ENCODE measurements at regions not wholly inside any gene's neighbourhood (a gene's known extent, or its start where the extent isn't known, plus 50 kb on each side); places are given as distances from the start of the nearest gene placed in this dataset.

DNA sequence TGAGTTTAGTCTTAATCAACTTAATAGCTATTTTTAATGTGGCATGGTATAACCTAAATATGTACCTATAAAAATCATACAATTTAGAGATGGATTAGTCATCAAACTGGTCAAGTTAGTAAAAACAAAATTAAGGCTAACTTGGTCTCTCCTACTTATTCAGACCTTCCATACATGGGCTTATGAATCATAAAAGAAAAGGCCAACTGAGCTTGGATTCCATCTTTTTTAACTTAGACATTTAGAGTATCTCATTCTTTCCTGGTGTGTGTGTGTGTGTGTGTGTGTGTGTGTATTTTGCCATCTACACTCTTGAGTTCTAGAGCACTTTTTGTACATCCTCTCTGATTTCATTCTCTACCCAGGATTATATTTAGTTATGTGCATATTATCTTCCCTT is 637.5 kb downstream of the PLCL1 start:
- intact Hi-C loops (cut with DNase I) = loop anchor here in 1 of 10 donors (5.0 kb wide), 1 partner anchor 585 kb away; no protein-coding TSS in a partner anchor
- ATAC-seq = no peak

DNA sequence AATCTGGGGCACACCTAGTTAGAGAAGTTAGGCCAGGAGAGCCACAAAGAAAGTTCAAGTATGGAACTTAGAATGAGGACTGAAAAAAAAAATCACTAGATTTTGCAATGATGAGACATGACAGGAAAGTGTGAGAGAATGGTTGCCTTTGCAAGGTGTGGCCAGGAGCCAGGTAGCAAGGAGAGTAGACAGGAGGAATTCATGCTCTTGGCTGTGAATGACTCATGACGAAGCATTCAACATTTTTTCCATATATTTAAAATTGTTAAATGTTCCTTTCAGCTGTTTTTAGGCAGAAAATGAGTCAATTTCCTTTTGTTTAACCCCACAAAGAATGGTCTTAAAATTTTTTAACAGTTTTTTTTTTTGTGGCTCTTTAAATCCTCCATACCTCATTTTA is 636.9 kb downstream of the PLCL1 start:
- no peaks in the 10 kb centered on the region for H3K36me3 ChIP-seq
- H3K27me3 ChIP-seq = peaks cover 0 to 6% (median 0%) of the 10 kb centered on the region in 7 donors
- H3K4me3 ChIP-seq = no peak overlapping the region
- no peak for ATAC-seq
- no peak overlapping the region for H3K27ac ChIP-seq
- 62 to 67% methylated on average over 1 of the region's 1 CpG for WGBS, 2 donors
- H3K9me3 ChIP-seq = no peaks in the 10 kb centered on the region
- no peaks in the 10 kb centered on the region for H3K4me1 ChIP-seq
- TF ChIP-seq, protein P1, sequence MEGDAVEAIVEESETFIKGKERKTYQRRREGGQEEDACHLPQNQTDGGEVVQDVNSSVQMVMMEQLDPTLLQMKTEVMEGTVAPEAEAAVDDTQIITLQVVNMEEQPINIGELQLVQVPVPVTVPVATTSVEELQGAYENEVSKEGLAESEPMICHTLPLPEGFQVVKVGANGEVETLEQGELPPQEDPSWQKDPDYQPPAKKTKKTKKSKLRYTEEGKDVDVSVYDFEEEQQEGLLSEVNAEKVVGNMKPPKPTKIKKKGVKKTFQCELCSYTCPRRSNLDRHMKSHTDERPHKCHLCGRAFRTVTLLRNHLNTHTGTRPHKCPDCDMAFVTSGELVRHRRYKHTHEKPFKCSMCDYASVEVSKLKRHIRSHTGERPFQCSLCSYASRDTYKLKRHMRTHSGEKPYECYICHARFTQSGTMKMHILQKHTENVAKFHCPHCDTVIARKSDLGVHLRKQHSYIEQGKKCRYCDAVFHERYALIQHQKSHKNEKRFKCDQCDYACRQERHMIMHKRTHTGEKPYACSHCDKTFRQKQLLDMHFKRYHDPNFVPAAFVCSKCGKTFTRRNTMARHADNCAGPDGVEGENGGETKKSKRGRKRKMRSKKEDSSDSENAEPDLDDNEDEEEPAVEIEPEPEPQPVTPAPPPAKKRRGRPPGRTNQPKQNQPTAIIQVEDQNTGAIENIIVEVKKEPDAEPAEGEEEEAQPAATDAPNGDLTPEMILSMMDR (IDR thresholded peaks at IDR 0.05) = no peak
- DNase-seq = no peak
- intact Hi-C loops (cut with DNase I) = loop anchor here in 1 of 10 donors (5.0 kb wide), 1 partner anchor 584 kb away; no protein-coding TSS in a partner anchor

More for the DNA sequence above, 637.5 kb downstream of the PLCL1 start:
- TF ChIP-seq, protein P1 (IDR thresholded peaks at IDR 0.05) = no peak
- Histone ChIP-seq H3K4me1 (no peaks in the 10 kb centered on the region), H3K36me3 (no peaks in the 10 kb centered on the region), H3K27me3 (peaks cover 0 to 6% (median 0%) of the 10 kb centered on the region in 7 donors), H3K27ac (no peak overlapping the region), H3K9me3 (no peaks in the 10 kb centered on the region), H3K4me3 (no peak overlapping the region)
- no peak for DNase-seq

DNA sequence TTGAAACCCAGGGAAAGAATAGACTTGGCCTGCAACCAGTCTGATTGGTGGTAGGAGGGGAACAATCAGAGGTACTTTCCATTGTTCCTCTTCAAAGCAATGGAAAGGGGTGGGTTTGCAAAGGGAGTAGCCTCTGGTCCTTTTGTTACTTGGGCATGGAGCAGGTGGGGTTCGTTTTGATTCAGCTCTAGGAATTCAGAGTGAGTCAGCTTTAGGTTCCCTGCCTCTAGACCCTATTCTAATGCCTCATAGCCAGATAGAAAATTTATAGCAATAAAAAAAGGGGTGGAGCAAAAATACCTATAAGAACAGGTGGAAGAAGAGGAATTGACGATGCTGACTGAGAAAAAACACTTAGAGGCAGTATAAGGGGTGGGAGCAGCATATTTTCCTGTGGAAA is 636.4 kb downstream of the PLCL1 start:
- intact Hi-C loops (cut with DNase I) = loop anchor here in 1 of 10 donors (5.0 kb wide), 1 partner anchor 584 kb away; no protein-coding TSS in a partner anchor
- ATAC-seq = no peak
- H3K36me3 ChIP-seq = no peaks in the 10 kb centered on the region
- no peaks in the 10 kb centered on the region for H3K9me3 ChIP-seq
- no peak for DNase-seq
- H3K27ac ChIP-seq = no peak overlapping the region
- peaks cover 0 to 6% (median 0%) of the 10 kb centered on the region in 7 donors for H3K27me3 ChIP-seq
- WGBS, 2 donors = 36 to 37% methylated on average over 2 of the region's 2 CpGs
- no peaks in the 10 kb centered on the region for H3K4me1 ChIP-seq
- TF ChIP-seq, protein P1 (IDR thresholded peaks at IDR 0.05) = no peak
- no peak overlapping the region for H3K4me3 ChIP-seq

DNA sequence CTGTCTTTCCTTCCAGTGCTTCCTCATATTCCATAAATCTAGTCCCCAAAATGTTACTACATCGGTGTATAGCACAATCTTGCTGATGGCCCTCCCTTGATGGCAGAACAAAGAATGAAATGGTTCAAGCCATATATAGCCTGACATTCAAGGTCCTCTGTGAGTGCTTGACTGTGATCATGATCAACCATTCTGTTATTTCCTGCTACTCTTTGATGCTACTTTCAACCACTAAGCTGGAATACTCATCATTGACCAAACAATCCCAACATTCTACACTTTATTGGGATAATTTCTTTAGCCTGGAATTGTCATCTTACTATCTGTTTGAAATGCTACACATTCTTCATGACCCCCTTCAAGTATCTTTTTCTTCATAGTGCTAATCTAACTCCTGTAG is 633.9 kb downstream of the PLCL1 start:
- ATAC-seq (no peak), DNase-seq (no peak)
- no peak overlapping the region for H3K27ac ChIP-seq
- TF ChIP-seq, protein P1 (IDR thresholded peaks at IDR 0.05) = no peak
- no peaks in the 10 kb centered on the region for H3K36me3 ChIP-seq
- no peak overlapping the region for H3K4me3 ChIP-seq
- 94 to 97% methylated on average over 1 of the region's 1 CpG for WGBS, 2 donors
- no peaks in the 10 kb centered on the region for H3K9me3 ChIP-seq
- intact Hi-C loops (cut with DNase I) = no loop called here
- H3K27me3 ChIP-seq = peaks cover 0 to 6% (median 0%) of the 10 kb centered on the region in 7 donors
- no peaks in the 10 kb centered on the region for H3K4me1 ChIP-seq
